Esophagus squamous epithelium (tissue), 4 donors: ENCODE measurements at regions not wholly inside any gene's neighbourhood (a gene's known extent, or its start where the extent isn't known, plus 50 kb on each side); places are given as distances from the start of the nearest gene placed in this dataset.

Experiments used
- CTCF ChIP-seq, 6 experiments: fragments of 450-650 bp in 4 of 6; fragments of 200-600 bp in 2 of 6; sonication (generic) in 2 of 6; IDR thresholded peaks; one replicate each; pipeline ENCODE4 v1.5.1; 2016 to 2019; ENCODE audit warnings: antibody characterized with exemption in 6 of 6, mild to moderate bottlenecking in 4 of 6, moderate library complexity in 4 of 6
- POLR2A ChIP-seq, 4 donors: fragments of 450-650 bp; IDR thresholded peaks; one replicate each; pipeline ENCODE4 v1.6.1; 2017; ENCODE audit warnings: antibody characterized with exemption in 4 of 4, mild to moderate bottlenecking in 4 of 4, moderate library complexity in 3 of 4

DNA sequence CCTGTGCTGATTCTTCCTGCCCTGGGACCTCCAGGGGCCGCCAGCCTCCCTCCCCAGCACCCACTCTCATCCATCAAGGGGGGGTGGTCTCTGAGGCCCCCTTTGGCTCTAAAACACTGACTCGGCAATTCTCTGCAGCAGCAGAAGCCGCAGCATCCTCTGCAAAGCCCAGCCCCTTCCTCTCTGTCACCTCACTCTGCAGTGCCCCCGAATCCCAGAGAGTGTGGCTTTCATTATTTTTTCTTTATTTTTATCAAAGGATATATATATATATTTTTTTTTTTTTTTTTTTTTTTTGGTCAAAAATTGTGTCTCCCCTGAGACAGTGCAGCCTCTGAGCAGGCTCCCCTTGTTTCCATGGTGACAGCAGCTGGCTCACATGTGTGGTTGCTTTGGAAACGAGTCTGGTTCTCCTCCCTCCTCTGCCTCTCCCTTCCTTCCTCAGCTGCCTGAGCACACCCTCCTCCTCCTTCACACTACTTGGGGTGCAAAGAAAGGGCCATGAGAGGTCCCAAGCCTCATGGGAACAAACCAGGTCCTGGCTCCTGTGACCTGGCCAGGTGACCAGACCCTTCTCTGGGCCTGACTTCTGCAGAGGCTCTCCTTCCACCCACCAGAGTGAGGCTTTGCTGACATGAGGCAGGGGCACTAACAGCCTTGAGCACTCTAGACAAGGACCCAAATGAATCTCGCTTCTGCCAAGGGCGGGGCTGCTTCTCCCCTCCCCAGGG is 100.5 kb downstream of the LRRC74A start:
- TF ChIP-seq CTCF (IDR thresholded peaks at IDR 0.05) (no peak), POLR2A (IDR thresholded peaks at IDR 0.05) (no peak)
